NT2/D1 (cell line): ENCODE measurements at regions not wholly inside any gene's neighbourhood (a gene's known extent, or its start where the extent isn't known, plus 50 kb on each side); places are given as distances from the start of the nearest gene placed in this dataset.

ENCODE experiments used
- YY1 ChIP-seq: IDR thresholded peaks from 2 replicates; pipeline ENCODE4 v1.6.1; 2011; ENCODE audit not compliant: insufficient read length, insufficient read depth
- ZNF274 ChIP-seq: IDR thresholded peaks from 2 replicates; pipeline ENCODE4 v1.6.1; 2011; ENCODE audit warnings: mild to moderate bottlenecking, low read depth, low read length

DNA sequence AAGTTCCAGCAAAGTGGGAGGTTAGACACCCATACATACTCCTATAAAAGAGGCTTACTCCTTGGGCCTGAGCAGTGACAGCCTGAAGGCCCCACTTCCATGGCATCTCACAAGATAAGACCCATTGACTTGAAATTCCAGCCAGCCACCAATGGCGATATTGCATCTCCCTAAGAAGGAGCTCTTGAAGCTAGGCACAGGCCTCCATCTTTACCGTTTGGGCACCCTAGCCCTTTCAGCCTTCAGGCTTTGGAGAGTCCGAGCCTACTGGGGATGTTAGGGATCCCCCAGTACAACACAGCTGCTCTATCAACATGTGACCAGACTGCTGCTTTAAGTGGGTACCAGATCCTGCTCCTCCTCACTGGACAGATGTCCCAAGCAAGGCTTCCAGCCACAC, 189.5 kb downstream of the MAGEE1 start:
- no peak for TF ChIP-seq YY1
- TF ChIP-seq ZNF274, result no peak
